GM19372 (cell line): ENCODE measurements at regions not wholly inside any gene's neighbourhood (a gene's known extent, or its start where the extent isn't known, plus 50 kb on each side); places are given as distances from the start of the nearest gene placed in this dataset.
"Not testable (repeated sequence)": the region's sequence is repeated elsewhere in the genome, so short reads cannot be mapped to it uniquely, and the experiment has no call there.

ENCODE experiments used
- ATAC-seq: cut with Tn5 transposase; IDR thresholded peaks from one replicate; pipeline ENCODE4 v1.9.1; 2021; ENCODE audit warnings: mild to moderate bottlenecking, low read depth, moderate library complexity; ENCODE audit not compliant: unreplicated experiment

- ATAC-seq = no peak
These were observed 204.8 kb upstream of the NUDT6 start for GRCh38 chr4:123127218-123127617.

- no peak for ATAC-seq
These were observed 205.5 kb upstream of the NUDT6 start for GRCh38 chr4:123127875-123128274.

- no peak for ATAC-seq
These were observed 211.1 kb upstream of the NUDT6 start for GRCh38 chr4:123133397-123134050.

- ATAC-seq = no peak
These were observed 222.2 kb upstream of the NUDT6 start for GRCh38 chr4:123144616-123145015.

- ATAC-seq = no peak
These were observed 236.2 kb upstream of the NUDT6 start for GRCh38 chr4:123158576-123158975.

- ATAC-seq = no peak
These were observed 237.1 kb upstream of the NUDT6 start for GRCh38 chr4:123159479-123159878.

- no peak for ATAC-seq
These were observed 233.7 kb upstream of the SPRY1 start for GRCh38 chr4:123162859-123163258.

- no peak for ATAC-seq
These were observed 233.1 kb upstream of the SPRY1 start for GRCh38 chr4:123163501-123163900.

- no peak for ATAC-seq
These were observed 230.6 kb upstream of the SPRY1 start for GRCh38 chr4:123166023-123166422.

GRCh38 chr4:123167931-123168330 lies 228.7 kb upstream of the SPRY1 start:
- no peak for ATAC-seq

GRCh38 chr4:123168812-123169211 lies 227.8 kb upstream of the SPRY1 start:
- no peak for ATAC-seq

- no peak for ATAC-seq
These were observed 225.8 kb upstream of the SPRY1 start for GRCh38 chr4:123170843-123171242.

- no peak for ATAC-seq
These were observed 220.0 kb upstream of the SPRY1 start for GRCh38 chr4:123176605-123177004.

GRCh38 chr4:123182289-123182688 lies 214.3 kb upstream of the SPRY1 start:
- ATAC-seq = no peak

GRCh38 chr4:123183308-123183707 lies 213.3 kb upstream of the SPRY1 start:
- no peak for ATAC-seq

GRCh38 chr4:123183754-123184153 lies 212.8 kb upstream of the SPRY1 start:
- not testable (repeated sequence) for ATAC-seq

- no peak for ATAC-seq
These were observed 209.9 kb upstream of the SPRY1 start for GRCh38 chr4:123186731-123187130.

- ATAC-seq = no peak
These were observed 206.4 kb upstream of the SPRY1 start for GRCh38 chr4:123190176-123190575.

- ATAC-seq = no peak
These were observed 204.9 kb upstream of the SPRY1 start for GRCh38 chr4:123191728-123192127.

GRCh38 chr4:123193802-123194367 lies 202.7 kb upstream of the SPRY1 start:
- ATAC-seq = no peak

GRCh38 chr4:123198706-123199105 lies 197.9 kb upstream of the SPRY1 start:
- no peak for ATAC-seq
